NCI-H748 treated with DMSO at 0.1 percent for 48 hours (cell line): ENCODE measurements at regions not wholly inside any gene's neighbourhood (a gene's known extent, or its start where the extent isn't known, plus 50 kb on each side); places are given as distances from the start of the nearest gene placed in this dataset.
A peak's percentile ranks its signal among the peaks of the same experiment; 100 is the strongest.
"Not testable (repeated sequence)": the region's sequence is repeated elsewhere in the genome, so short reads cannot be mapped to it uniquely, and the experiment has no call there.

Source experiments
- DNase-seq: peaks from one replicate; lab custom pipeline; 2025; lab: John Stamatoyannopoulos, UW

- no peak for DNase-seq
Measured at GRCh38 chr1:58062635-58063034, 483.9 kb downstream of the OMA1 start.

- no peak for DNase-seq
Measured at GRCh38 chr1:58060559-58061170, 485.9 kb downstream of the OMA1 start.

- DNase-seq = no peak
Measured at GRCh38 chr1:58059789-58060188, 486.7 kb downstream of the OMA1 start.

GRCh38 chr1:58058323-58058722 is 488.2 kb downstream of the OMA1 start:
- no peak for DNase-seq

DNA sequence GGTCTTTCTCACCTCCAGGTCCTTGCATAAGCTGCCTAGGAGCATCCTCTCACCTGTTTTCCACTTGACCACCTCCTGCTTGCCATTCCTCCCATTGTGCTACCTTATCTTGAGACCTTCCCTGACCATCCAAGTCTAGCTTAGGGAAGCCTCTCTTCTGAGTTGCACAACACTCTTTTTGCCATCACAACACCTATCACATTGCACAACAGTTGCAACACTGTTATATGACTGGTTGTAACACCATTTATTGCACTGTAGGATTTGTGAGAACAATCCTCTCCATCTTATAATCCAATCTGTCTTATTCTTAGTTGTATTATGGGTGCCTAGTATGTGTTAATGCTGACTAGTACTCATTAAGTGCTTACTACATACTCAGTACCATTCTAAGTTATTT is 488.7 kb downstream of the OMA1 start:
- no peak for DNase-seq

DNA sequence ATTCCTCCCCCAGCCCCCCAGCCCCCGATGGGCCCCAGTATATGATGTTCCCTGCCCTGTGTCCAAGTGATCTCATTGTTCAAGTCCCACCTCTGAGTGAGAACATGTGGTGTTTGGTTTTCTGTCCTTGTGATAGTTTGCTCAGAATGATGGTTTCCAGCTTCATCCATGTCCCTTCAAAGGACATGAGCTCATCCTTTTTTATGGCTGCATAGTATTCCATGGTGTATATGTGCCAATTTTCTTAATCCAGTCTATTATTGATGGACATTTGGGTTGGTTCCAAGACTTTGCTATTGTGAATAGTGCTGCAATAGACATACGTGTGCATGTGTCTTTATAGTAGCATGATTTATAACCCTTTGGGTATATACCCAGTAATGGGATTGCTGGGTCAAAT is 495.3 kb downstream of the OMA1 start:
- not testable (repeated sequence) for DNase-seq

DNA sequence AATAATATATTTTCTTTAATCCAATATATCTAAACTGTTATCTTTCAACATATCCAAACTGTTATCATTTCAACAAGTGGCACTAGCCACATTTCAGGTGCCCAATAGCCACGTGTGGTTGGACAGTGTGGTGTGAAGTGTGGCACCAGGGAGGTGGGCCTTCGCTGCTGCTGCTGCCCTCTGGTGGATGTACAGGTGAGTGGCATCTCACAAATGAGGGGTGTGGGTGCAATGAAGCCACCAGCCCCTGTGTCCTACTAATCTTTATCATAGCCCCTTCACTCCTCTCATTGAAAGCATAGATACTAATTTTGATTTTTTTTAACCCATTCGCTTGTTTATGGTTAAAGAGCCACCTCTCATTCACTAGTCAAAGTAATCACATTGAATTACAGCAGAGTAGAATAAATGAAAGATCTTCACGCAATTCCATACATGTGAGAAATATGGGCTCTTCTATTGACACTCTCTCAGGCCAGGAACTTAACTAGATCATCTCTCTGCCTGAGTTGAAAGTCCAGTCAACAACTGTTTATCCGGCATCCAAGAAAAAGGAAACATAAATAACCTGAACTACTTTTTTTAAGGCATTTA is 499.2 kb downstream of the OMA1 start:
- peak; percentile 15 for DNase-seq

DNA sequence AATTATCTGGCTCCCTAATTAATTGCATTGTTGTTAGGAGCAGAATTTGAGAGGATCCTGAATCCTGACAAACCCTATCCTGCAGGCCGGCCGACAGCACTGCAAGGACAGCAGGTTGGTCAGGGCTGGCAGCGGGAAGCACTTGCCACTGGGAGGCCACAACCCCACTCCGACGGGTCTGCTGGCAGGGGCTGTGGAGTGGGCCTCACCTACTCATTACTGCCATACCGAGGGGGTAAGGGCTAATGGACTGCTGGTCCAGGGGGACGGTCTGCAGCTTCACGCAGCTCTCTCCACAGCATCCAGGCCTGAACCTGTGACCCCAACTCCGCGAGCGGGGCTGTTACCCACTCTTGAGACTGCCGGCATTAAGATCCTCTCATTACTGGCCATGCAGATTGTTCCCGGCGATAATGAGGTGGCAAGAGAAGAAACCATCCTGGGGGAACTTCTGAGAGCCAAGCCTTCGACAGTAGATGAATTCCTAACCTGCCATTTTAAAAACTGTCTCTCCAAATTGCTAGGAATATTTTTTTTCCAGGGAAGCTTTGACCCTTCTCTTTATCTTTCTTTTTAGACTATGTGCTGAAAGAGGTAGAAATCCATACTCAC is 501.3 kb downstream of the OMA1 start:
- DNase-seq = no peak

GRCh38 chr1:58041621-58042020 is 504.9 kb downstream of the OMA1 start:
- DNase-seq = no peak

- no peak for DNase-seq
Measured at GRCh38 chr1:58038574-58038973, 508.0 kb downstream of the OMA1 start.

DNA sequence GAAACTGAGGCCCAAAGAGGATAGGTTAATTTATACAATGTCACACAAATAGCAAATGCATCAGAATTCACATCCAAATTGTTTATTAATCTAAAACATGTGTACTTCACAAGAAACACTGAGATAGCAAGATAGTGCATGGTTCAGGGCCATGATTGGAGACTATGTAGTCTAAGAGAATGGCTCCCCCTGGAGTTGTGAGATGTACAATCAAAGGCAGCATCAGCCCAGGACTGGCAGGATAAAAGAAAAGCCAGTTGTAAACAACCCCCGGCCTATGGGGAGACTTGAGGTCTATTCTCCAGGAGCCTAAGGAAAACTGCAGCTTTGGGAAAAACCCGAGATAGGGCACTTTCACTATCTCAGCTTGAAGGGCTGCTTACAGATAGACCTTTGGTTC is 511.0 kb downstream of the OMA1 start:
- DNase-seq = no peak

GRCh38 chr1:58033311-58033710 is 513.2 kb downstream of the OMA1 start:
- no peak for DNase-seq

DNA sequence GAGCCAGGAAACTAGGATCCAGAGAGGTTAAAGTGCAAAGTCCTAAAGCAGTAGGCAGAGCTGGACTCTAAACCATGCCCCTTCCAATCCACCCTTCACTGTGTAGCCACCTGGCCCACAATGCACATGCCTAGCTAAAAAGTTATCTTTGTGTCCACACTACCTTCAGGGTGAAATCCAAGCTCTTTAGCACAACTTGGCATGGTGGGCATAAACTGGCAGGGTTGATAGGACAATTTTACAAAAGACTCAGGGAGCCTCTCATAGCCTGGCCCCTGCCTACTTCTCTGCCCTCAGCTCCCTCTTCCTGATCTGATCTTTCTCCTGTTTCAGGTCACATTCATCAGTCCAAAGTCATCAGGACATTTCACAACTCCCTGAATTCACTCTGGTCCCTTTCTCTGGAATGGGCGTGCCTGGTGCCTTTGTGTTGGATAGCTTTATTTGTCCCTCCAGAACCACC is 513.9 kb downstream of the OMA1 start:
- no peak for DNase-seq

DNA sequence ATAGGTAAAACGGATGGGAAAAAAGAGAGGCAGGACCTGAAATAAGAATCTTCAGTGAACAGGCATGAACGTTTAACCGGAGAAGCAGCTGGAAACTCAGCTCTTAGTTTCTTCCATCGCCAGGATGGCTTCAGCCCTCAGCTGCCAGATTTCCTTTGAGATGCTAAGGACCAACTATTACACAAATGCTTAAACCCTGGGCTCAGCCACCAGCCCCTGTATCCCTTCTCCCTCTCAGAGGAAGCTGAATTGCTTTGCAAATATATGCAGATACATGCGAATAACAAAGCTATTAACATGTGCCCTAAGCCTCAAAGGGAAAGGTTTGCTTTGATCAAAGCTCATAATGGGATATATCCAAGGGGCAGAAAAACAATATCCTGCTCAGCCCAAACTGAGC is 515.1 kb downstream of the OMA1 start:
- DNase-seq = no peak

- DNase-seq = no peak
Measured at GRCh38 chr1:58030456-58030855, 516.1 kb downstream of the OMA1 start.

GRCh38 chr1:58017641-58018040 is 528.9 kb downstream of the OMA1 start:
- DNase-seq = no peak

DNA sequence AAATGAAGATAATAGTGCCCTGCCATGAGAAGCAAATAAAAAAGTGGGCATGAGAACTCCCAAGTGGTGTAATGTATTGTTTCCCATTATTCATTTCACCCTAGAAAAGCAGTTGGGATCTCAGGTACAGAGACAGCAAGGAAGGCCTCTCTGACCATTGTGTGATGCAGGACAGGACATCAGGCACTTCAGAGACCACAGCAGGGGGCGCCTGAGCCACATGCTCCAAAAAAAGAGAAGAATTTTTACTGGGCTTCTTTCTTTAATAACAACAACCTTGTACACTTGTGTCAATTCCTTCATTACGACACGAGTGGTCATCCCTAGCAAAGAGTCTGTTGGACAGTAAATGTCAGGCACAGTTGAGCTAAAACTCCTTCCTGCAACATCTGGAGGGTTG is 533.3 kb downstream of the OMA1 start:
- DNase-seq = no peak

DNA sequence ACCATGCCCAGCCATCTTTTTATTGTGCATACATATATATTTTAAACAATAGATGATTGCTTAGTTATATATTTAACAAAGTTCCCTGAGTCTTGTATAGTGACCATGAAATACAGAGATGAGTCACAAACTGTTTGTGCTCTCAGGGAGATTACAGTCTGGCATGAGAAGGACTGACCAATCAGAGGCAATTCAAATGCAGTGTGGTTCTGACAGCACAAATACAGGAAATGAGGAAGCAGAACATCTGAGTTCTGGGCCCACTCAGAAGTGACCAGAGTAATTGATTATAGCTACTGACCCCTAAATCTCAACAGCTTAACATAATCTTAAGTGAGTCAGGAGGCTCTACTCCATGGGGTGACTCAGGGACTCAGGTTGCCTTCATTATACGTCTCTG is 534.5 kb downstream of the OMA1 start:
- DNase-seq = no peak

DNA sequence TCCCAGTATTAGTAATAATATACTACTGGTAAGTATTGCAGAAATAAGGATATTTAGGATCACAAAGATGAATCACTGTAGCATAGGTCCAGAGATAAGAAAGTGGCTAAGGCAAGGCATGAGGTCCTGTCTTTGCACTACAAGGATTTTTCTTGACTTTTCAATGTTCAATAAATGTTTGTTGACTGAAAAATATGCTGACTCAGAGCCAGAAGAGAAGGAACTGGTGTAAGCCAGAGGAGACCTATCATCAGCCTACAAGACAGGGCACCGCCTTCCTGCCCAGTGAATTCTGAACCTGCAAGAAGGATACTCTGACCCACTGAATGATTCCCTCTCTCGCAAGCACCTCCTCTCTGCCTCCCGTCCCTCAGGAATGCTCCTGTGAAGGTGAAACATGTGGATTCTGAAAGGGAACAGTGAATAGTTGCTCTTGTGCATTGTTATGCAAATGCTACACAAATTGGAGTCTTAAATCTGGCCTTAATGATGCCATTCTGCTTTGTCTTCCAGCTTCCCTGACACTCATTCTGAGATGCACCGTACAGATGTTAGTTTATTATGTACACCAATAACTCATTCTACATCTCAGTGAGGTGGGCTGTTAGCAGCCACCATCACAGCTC is 540.0 kb downstream of the OMA1 start:
- no peak for DNase-seq

DNA sequence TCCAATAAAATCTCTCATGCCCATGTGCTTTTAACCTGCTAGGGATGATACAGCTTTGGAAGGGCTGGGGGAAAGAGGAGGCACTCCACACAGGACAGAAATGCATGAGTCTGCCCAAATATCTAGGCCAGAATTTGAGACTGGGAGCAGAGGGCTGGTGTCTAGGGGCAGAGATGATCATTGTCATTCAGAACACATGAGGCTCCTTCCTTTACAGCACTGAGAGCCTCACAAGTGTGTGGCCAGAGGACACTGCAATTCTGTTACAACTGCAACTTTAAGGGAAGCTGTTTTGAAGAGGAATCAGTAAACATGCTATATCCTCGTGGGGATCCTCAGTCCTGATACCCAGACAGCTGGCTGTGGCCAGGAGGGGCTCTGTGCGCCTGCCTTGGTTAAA is 541.3 kb downstream of the OMA1 start:
- no peak for DNase-seq

GRCh38 chr1:58003988-58004387 is 542.5 kb downstream of the OMA1 start:
- DNase-seq = no peak

DNA sequence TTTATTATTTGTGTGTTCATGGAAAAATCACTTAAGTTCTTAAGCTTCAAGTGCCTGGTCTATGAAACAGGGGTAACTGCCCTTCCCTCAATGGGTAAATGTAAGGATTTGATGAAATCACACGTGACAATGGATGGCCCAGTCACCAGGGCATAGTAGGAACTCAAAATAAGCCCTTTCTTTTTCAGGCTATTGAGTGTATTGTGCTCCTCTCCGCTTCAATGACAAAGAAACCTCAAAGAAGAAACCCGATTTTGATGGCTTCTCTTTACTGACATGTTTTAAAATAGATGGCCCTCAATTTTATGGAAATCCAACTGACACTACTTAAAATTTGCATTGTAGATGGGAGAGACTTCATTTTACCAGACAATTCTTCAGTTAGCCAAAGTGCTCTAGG is 543.5 kb downstream of the OMA1 start:
- DNase-seq = no peak

DNA sequence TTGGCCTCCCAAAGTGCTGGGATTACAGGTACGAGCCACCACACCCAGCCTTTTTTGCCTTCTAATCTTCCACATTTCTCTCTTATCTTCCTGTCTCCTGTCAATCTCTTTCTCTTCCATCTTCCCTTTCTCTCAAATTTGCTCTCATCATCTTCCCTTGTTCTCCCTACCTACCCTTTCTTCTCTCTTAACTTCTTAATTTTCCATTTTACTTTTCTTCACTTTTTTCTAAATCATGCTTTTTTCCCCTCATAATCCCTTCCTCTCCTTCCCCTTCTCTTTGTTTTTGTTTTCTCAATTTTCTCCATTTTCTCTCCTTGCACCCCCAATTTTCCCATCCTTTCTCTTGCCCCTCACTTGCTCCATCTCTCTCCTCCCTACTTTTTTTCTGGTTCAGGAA is 545.7 kb downstream of the OMA1 start:
- no peak for DNase-seq
